GM19328 (cell line): ENCODE measurements at regions not wholly inside any gene's neighbourhood (a gene's known extent, or its start where the extent isn't known, plus 50 kb on each side); places are given as distances from the start of the nearest gene placed in this dataset.
"Not testable (repeated sequence)": the region's sequence is repeated elsewhere in the genome, so short reads cannot be mapped to it uniquely, and the experiment has no call there.

Experiments
- ATAC-seq: cut with Tn5 transposase; IDR thresholded peaks from one replicate; pipeline ENCODE4 v1.9.1; 2021; ENCODE audit warnings: mild to moderate bottlenecking, moderate library complexity; ENCODE audit not compliant: unreplicated experiment

- no peak for ATAC-seq
Measured at GRCh38 chr13:71382285-71382684, 484.7 kb downstream of the DACH1 start.

- ATAC-seq = no peak
Measured at GRCh38 chr13:71380191-71380590, 486.8 kb downstream of the DACH1 start.

DNA sequence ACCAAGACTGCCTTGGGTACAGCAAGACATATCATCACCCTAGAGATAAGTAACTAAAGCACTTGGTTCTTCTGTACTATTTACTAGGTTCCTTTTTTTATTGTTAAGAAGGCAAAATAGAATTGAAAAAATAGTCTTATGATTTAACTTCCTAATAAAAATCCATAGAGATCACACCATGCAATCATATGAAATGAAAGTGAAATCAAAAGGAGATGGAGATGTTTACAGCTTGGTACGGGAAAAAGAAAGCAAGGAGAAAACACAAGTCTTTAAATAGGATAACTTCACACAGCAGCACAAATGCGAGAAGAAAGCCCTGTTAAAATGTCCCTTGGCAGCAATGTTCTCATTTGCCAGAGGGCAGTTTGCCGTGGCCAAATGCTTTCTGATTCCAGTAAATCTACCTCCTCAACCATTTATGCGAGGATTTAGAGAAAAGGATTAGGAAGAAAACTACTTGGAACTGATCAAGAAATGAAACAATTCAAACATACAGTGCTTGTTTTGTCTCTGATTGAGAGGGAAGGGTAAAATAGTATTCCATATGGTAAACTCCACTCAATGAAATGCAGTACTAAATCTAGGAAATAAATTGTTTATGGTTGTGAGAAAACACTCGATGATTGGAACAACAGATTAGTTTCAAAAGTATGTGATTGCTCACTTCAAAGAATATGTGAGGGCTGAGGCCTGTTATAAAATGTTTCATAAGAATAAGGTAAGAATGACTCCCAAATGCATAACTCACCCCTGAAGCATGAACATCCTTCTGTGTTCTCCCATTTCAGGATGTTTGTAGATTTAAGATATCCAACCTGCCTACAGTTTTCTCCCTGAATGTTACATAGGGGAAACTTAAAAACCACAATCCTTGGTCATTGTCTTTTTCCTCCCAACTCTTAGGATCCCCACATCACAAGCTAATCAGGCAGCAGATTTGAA, 487.8 kb downstream of the DACH1 start:
- no peak for ATAC-seq

DNA sequence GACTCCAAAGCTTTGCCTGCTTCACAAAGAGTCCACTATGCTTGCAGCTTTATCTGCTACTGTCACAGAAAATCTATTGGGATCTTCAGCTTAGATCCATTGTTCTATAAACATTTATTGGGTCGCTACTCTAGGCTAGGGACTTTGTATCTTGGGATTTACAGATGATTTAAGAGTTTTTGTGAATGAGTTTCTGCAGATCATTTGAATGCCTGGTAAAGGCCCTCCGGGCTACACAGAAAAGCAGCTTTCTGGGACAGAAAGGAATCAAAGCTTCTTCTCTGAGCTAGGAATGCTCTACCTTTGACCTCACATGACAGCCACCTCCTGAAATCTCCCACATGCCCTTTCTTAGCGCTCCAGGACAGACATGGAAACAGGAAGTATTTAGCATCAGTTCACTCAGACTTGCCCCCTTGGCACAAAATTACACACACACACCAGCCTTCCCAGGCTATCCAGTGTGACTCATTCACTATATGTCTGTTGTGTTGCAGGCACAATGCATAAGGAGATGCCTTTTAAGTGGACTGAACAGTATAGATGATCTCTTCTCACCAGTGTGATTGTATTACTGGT, 492.4 kb downstream of the DACH1 start:
- no peak for ATAC-seq

GRCh38 chr13:71368336-71368735, 498.7 kb downstream of the DACH1 start:
- no peak for ATAC-seq

GRCh38 chr13:71360041-71360440, 507.0 kb downstream of the DACH1 start:
- ATAC-seq = no peak

- ATAC-seq = no peak
Measured at GRCh38 chr13:71359641-71360040, 507.4 kb downstream of the DACH1 start.

DNA sequence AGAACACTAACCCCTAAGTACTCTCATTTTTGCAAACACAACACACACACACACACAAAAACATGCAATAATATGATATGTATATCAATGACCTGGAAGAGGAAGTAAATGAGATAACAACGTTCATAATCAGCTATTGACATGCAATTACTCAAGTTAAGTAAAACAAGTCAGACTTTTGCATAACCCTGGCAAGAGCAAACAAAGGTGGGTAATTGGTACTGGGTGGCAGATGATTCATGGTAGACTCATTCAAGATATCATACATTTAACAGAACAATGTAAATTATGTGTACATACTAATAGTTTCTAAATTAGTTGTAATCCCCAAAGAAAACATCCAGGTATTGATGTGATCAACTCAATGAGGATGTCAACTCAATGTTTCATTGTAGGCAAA, 508.8 kb downstream of the DACH1 start:
- no peak for ATAC-seq

- no peak for ATAC-seq
Measured at GRCh38 chr13:71355010-71355409, 512.0 kb downstream of the DACH1 start.

- no peak for ATAC-seq
Measured at GRCh38 chr13:71350886-71351285, 516.1 kb downstream of the DACH1 start.

DNA sequence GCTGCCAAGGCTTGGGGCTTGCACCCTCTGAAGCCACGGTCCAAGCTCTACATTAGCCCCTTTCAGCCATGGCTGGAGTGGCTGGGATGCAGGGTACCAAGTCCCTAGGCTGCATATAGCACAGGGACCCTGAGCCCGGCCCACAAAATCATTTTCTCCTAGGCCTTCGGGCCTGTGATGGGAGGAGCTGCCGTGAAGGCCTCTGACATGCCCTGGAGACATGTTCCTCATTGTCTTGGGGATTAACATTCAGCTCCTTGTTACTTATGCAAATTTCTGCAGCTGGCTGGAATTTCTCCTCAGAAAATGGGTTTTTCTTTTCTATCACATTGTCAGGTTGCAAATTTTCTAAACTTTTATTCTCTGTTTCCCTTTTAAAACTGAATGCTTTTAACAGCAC, 521.1 kb downstream of the DACH1 start:
- ATAC-seq = not testable (repeated sequence)

GRCh38 chr13:71339736-71340135, 527.3 kb downstream of the DACH1 start:
- ATAC-seq = no peak

DNA sequence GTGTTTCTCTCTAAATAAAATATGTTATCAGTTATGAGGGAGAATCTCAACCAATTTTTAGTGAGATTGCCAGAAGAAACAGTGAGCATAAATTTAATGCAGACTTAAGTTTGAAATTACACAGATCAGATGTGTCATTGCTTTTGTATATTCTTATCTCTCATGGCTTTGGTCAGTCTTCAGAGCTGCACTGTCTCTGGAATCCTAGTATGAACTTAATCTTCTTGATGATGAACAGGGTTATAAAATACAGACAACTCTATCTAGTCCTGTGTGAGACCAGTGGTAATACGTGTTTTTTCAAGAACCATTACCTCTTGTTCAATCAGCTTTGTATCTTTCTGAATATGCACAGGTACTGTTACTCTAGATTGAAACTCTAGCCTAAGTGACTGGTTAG, 528.0 kb downstream of the DACH1 start:
- ATAC-seq = no peak

- no peak for ATAC-seq
Measured at GRCh38 chr13:71338070-71338469, 528.9 kb downstream of the DACH1 start.

DNA sequence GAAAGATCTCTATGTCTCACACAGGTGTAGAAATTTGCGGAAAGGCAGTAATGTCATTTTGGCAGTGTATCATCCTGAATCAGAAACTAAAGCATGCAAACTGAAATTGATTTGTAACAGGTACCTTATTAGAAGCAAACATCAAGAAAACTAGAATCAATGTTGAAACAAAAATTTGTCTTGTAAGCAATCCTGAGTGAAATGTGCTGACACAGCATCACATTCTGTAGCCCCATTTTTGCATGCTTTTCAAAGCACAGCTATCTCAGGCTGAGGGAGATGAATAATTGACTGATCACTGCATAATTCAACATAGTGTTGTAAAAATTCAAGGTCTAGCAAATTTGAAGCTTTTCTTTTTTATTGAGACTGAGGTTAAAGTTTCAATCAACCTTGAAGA, 539.7 kb downstream of the DACH1 start:
- ATAC-seq = no peak

GRCh38 chr13:71325556-71325955, 541.4 kb downstream of the DACH1 start:
- ATAC-seq = no peak

GRCh38 chr13:71323266-71323665, 543.7 kb downstream of the DACH1 start:
- ATAC-seq = no peak

DNA sequence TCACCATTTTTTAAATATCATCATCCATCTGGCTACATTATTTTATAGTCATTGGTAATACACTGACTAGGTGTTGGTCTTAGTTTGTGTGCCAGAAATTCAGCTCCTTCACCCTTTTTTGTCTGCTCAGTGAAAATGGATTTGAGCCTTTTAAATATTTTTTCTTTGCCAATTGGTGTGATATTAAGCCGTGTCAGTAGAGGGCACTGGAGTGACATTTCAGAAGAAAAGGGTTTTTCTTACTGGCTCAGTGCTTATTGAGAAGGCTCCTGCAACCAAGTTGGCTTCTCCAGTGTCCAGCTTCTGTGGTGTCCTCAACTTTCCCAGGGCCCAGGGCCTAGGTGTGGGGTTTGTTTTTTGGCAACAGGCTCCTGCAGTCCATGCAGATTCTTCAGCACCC, 546.6 kb downstream of the DACH1 start:
- no peak for ATAC-seq

- ATAC-seq = no peak
Measured at GRCh38 chr13:71316792-71317363, 550.1 kb downstream of the DACH1 start.

DNA sequence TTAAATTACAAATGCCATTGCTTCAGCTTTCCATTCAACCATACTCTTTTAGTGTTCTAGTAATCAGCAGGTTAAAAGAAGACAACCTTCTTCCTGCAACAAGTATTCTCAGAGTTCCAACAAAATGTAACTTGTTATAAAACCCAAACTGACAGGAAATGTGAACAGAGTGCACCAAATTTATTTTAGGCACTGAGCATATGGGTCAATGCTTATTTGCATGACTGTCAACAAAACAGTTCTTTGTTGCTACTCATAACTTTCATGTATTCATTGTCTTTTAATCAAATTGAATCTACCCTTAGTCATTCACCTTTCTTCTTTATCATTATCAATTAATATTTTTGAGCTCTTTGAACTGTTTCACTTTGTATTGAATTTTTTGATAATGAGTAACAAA, 554.1 kb downstream of the DACH1 start:
- no peak for ATAC-seq

- ATAC-seq = no peak
Measured at GRCh38 chr13:71309905-71310304, 557.1 kb downstream of the DACH1 start.

- ATAC-seq = no peak
Measured at GRCh38 chr13:71306821-71307220, 560.2 kb downstream of the DACH1 start.
